Bone marrow (tissue), 2 donors: ENCODE measurements at regions not wholly inside any gene's neighbourhood (a gene's known extent, or its start where the extent isn't known, plus 50 kb on each side); places are given as distances from the start of the nearest gene placed in this dataset.

Experiments used
- DNase-seq, 2 donors: peaks; one replicate each; lab custom pipeline; 2025; lab: John Stamatoyannopoulos, UW

DNA sequence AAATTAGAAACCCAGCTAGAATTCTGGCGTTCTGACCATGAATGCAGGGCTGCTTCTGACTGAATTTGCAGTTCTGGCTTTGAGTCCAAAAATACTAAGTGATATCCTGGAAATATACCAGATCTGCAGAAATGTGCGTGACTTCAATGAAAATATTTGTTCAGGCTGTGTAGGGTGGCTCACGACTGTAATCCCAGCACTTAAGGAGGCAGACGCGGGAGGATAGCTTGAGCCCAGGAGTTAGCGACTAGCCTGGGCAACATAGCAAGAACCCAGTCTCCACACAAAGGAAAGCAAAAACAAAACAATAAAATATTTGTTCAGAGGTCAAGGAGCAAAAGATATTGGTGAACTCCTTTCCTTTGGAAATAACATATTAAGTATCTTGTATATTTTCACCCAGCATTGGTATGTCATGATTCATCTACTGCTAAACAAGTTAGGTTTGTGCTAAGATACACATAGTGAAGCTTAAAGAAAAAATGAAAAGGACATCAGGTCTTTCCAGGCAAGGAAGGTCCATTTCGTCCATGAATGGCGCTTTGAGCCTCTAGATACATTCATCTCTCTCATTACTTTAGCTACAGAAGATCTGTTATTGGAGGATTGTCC, 239.2 kb downstream of the CMPK2 start:
- DNase-seq: no peak

DNA sequence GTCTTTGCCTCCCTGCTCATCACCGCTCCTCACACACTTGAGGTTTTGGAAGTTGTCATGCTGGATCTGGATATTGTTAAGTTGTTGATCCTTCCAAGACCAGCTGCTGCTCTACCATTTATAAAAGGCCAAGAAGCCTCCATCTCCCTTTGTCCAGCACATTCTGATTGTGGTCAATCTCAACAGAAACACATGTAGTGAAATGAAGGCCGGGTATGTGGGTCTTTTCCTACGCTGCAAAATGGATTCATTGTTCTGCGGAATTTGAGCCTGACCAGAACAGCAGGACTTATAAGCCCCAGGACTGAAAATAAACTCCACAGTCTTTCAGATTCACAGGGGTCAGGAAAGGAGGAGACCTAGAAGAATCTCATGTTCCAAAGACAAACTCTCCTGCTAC, 238.4 kb downstream of the CMPK2 start:
- no peak for DNase-seq

- DNase-seq: no peak
Observed at GRCh38 chr2:6630209-6630608, 235.5 kb downstream of the CMPK2 start.

GRCh38 chr2:6635296-6635695, 230.4 kb downstream of the CMPK2 start:
- DNase-seq: no peak

GRCh38 chr2:6637330-6637729, 228.4 kb downstream of the CMPK2 start:
- DNase-seq: no peak

DNA sequence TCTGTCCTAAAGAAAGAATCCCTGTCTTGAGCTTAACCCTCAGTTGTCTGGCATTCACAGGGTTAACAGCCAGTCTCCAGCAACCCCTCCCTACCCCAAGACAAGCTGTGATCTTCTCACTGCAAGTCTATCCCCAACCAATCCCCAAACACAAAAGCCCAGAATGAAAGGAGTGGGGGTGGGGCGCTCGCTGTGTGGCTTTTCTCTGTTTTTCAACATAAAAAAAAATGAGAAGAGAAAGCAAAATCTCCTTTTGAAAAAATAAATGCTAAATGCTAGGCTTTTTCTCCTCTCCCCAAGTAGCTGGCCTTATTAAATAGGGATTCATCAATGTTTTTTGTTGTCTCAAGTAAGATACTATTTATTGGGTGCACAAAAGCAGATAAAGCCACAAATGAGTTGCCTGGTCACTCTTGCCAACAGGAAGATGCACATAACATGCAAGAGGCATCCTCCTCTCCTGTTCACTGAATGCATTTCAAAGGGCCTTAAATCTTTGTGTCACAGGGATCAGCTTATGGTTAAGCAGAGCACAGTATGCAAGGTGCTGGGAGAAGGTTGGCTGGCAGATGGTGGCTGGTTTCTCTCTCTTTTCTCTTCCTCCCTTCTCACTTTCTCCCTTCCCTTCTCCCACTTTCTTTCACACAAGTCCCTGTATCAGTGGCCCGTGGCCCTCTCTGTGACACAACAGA, 225.6 kb downstream of the CMPK2 start:
- no peak for DNase-seq

DNA sequence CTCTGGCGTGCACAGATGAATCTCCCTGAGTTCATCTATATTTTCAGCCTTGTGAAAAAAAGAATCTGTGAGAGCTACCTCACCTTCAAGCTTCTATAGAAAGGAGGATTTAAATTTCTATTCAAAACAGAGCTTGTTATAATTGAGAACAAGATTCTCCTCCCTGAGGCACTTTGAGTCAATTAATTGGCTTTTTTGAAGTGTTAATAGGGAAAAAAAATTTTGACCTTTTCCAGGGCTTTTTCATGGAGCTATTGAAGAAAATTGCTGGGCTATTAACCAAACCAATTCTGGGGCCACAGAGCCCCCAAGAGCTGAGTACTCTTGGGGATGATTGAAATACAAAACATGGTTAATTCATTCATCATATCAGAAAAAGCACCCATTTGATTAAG, 225.1 kb downstream of the CMPK2 start:
- DNase-seq: no peak

GRCh38 chr2:6641956-6642355, 223.8 kb downstream of the CMPK2 start:
- no peak for DNase-seq

DNA sequence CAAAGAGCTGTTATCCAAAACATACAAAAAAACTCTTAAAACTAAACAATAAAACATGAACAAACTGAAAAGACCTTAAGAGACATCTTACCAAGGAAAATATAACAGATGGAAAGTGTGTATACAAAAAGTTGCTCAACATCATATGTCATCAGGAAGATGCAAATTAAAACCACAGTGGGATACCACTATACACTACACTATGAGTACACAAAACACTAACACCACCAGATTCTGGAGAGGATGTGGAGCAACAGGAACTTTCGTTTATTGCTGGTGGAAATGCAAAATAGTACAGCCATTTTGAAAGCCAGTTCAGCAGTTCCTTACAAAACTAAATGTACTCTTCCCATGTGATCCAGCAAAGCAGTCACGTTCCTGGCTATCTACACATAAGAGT, 221.4 kb downstream of the CMPK2 start:
- no peak for DNase-seq

GRCh38 chr2:6645004-6645403, 220.7 kb downstream of the CMPK2 start:
- no peak for DNase-seq

- DNase-seq: no peak
Observed at GRCh38 chr2:6645672-6646071, 220.0 kb downstream of the CMPK2 start.

DNA sequence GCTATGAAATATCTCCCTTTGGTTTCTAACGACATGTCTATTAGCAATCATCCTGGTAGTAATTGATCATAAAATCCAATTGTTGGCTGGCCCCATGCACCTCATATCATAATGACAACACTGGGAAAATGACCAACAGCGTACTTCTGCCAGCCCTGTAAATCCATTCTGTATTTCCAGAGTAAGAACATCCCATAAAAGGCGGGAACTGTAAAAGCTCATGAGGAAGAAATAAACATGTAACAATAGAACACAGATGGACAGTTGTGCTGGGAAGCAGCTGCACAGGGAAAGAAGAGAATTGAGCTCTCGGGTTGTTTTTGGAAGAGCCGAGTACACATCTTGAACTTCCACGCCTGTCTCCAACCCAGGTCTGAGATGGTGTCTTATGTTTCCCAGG, 218.7 kb downstream of the CMPK2 start:
- no peak for DNase-seq

- no peak for DNase-seq
Observed at GRCh38 chr2:6648596-6649247, 217.0 kb downstream of the CMPK2 start.

DNA sequence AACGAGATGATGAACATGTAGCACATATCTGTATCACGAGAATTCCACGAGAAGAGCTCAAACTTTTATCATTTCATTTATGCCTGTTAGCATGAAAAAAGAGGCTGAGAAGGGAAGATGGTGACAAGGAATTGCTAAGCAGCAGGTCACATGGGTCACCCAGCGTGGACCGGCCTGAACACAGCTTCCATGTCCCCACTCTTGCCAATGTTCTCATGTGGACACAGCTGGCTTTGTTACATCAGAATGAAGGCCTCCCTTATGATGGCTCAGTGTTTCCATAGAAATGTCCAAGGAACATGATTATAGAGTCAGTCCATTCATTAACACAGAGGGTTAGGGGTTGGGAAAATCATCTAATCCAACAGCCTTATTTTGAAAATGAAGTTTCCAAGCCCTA, 215.4 kb downstream of the CMPK2 start:
- no peak for DNase-seq

DNA sequence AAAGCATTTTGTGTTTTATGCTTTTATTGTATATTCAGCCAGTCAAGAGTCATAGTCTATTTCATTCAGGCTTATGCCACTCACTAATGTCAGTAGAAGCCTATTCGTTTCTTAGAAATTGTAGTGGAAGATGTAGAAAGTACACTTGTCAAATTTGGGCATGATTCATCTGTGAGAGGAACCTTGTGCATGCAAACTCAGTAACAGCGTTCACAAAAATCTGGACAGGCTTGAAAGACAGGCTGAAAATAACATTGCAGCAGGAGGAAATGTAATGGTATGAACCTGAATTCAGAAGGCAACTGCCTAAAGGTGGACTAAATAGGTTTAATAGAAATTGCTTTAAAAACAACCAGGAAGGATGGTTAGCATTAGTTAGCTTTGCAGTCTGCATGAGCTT, 213.5 kb downstream of the CMPK2 start:
- no peak for DNase-seq

GRCh38 chr2:6653281-6653750, 212.4 kb downstream of the CMPK2 start:
- no peak for DNase-seq

- no peak for DNase-seq
Observed at GRCh38 chr2:6654279-6654678, 211.4 kb downstream of the CMPK2 start.

- DNase-seq: no peak
Observed at GRCh38 chr2:6656633-6657032, 209.1 kb downstream of the CMPK2 start.

DNA sequence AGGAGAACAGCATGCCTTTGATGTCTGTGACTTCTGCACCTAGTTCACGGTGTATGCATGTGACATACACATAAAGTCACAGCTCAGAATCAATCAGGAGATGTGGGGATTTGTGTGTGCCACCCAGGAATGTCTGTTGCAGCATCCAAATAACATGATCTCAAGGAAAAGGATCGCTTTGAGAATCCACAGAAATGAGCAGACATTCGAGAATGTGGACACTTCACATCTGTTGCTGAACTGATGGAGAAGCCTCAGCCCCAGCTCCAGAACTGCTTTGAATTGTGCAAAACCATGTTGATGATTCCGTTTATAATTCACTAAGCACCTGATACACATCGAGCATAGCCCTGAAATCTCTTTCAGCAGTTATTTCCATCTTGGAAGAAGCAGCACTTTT, 208.6 kb downstream of the CMPK2 start:
- no peak for DNase-seq

DNA sequence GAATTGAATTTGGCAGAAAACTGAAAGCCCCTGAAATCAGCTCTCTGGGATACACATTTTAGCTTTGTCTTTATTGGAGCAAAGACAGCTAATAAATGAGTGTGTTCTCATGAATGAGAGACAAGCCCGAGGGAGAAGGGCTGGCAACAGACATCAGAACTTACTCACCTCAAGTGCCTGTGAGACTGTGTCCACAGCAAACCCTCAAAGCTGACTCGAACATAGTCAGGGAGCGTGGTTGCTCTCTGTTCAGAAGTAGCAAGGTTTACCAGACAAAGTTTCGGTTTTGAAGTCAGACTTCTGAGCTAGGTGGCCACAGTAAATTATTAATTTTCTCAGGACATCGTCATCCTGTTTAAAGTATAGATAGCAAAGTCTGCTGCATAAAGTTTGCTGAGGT, 207.9 kb downstream of the CMPK2 start:
- no peak for DNase-seq

DNA sequence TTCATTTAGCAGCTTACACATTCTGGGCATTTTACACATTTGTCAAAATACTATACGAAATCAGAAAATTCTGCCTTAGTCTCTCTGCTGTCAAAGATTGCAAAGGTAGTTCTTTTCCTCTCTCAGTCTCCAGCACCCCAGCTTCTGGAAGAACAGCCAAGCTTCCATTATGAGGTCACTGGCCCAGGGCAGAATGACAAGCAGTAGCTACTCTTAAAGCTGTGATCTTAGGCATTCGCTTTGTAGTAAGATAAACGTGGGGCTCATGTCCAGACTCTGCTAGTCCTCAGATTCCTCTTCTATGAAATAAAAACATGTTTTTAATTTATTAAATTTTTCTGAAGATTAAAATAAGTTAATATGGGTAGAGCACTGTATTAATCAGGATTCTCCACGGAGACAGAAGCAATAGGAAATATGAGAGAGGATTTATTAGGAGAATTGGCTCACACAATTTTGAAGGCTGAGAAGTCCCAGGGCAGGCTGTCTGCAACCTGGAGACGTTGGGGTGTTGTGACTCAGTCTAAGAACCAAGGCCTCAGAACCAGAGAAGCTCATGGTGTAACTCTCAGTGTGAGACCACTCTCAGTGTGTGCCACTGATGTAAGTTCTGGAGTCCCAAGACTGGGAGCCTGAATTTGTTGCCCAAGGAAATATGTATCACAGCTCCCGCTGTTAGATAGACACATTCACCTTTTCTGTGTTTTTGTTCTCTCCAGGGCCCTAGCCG, 201.2 kb downstream of the CMPK2 start:
- DNase-seq: no peak

DNA sequence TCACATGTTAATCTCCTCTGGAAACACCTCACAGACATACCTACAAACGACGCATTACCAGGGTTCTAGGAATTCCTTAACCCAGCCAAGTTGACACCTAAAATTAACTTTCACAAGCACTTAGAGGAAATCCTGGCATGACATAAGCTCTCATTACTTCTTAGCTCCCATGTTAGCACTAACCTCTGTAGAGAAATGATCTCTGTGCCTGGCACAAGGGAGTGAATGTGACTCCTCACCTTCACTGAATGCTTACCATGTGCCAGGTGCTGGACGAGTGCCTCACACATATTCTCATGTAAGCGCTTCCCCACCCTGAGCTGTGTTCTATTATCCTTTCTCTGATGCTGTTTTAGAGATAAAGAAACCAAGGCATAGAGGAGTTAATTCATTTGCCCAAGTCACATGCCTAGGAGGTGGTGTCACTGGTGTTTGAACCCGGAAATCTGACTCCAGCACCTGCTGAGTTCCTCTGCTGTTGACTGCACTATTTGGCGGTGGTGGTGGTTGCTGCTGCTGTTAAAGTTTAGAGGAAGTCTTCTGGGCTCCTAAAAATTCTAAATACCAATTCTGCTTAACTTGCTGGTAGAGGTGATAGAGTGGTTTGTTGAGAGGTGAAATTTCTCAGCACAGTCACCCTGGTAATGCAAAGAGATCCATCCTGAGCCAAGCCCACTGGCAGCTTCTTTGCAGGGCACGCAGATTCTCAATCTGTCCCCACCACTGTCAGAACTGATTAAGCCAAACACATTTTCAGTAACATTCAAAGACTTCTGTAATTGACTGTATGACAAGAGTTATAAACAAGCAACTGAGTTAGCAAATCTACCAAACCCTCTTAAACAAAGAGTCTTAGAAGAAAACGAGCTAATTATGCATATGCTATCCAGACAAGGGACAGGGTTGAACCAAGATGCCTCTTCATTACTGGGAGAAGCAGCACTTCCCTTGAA, 200.3 kb downstream of the CMPK2 start:
- DNase-seq: no peak
